IgD-negative memory B cell (primary cell): ENCODE measurements at regions not wholly inside any gene's neighbourhood (a gene's known extent, or its start where the extent isn't known, plus 50 kb on each side); places are given as distances from the start of the nearest gene placed in this dataset.
"Not testable (repeated sequence)": the region's sequence is repeated elsewhere in the genome, so short reads cannot be mapped to it uniquely, and the experiment has no call there.

Experiments used
- H3K27ac Mint-ChIP-seq, 3 donors: one replicate each; pipeline ENCODE4 v1.8.0; 2020 to 2022; ENCODE audit warnings: mild to moderate bottlenecking in 3 of 3, mixed read lengths in 3 of 3, moderate library complexity in 1 of 3
- H3K27me3 Mint-ChIP-seq: one replicate; pipeline ENCODE4 v1.8.0; 2021; ENCODE audit warnings: mixed read lengths
- H3K36me3 Mint-ChIP-seq: one replicate; pipeline ENCODE4 v1.8.0; 2020; ENCODE audit warnings: mild to moderate bottlenecking, mixed read lengths
- H3K4me1 Mint-ChIP-seq, 3 donors: one replicate each; pipeline ENCODE4 v1.8.0; 2020 to 2022; ENCODE audit warnings: mixed read lengths in 3 of 3, mild to moderate bottlenecking in 1 of 3
- H3K4me3 Mint-ChIP-seq, 4 donors: one replicate each; pipeline ENCODE4 v1.8.0; 2020 to 2022; ENCODE audit warnings: mild to moderate bottlenecking in 4 of 4, mixed read lengths in 4 of 4, moderate library complexity in 3 of 4
- H3K9me3 Mint-ChIP-seq, 3 donors: one replicate each; pipeline ENCODE4 v1.8.0; 2020 to 2021; ENCODE audit warnings: mixed read lengths in 3 of 3, mild to moderate bottlenecking in 1 of 3

DNA sequence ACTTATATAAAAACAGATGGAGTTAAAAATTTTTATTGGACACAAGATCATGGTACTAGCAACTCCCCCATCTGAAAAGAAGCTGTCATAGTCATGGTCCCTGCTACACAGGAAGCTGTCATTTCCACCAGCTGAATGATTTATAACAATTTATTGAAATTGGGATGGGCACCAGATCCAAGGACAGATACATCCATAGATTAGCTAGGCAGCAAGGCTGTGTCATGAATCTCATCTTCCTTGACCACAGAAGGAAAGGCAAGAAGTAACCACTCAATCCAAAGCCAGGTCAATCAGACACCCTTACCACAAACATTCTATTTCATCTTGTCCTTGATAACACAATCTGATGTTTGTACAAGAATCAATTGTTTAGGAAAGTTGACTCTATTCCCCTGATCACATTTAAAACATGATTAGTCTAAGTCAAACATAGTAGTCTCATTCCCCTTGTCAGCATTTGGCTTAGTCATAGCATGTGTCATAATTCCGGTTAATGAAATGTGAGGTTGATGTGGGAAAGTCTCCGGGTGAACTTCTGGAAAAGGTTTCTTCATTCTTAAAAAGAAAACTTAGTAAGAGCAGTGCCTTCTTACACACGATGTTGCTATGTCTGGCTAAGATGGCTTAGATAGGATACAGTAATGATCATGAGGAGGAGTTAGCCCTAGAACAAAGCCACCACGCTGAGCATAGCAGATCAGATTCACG is 462.6 kb upstream of the PAPPA start:
- H3K4me3 Mint-ChIP-seq, result no peak overlapping the region
- H3K9me3 Mint-ChIP-seq, result no peaks in the 10 kb centered on the region
- H3K27me3 Mint-ChIP-seq, result peaks cover 6% of the 10 kb centered on the region
- H3K36me3 Mint-ChIP-seq, result no peaks in the 10 kb centered on the region
- no peaks in the 10 kb centered on the region for H3K4me1 Mint-ChIP-seq
- H3K27ac Mint-ChIP-seq, result no peak overlapping the region

GRCh38 chr9:115691693-115692092 is 461.9 kb upstream of the PAPPA start:
- Mint-ChIP-seq H3K27me3 (peaks cover 6% of the 10 kb centered on the region), H3K27ac (no peak overlapping the region), H3K4me1 (no peaks in the 10 kb centered on the region), H3K9me3 (no peaks in the 10 kb centered on the region), H3K4me3 (no peak overlapping the region), H3K36me3 (no peaks in the 10 kb centered on the region)

- H3K4me3 Mint-ChIP-seq, H3K4me1 Mint-ChIP-seq: not testable (repeated sequence)
Measured at GRCh38 chr9:115692868-115693267, 460.7 kb upstream of the PAPPA start.

DNA sequence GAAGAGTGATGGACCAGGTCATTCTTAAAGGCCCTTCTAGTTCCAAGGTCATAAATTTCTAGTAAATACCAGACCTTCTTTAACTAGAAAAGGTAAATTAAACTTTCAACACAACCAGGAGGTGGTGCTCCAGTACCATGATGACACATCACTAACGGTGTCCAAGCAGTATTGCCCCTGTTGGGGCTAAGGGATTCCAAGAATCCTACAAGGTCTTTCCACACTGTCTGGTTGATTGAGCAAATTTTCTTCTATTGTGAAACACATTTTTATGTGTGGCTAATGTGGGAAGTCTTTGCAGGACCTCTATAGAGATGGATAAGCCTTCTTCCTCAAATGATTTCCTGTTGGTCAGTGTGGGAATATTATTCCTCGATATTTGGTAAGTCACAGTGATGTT is 459.6 kb upstream of the PAPPA start:
- Mint-ChIP-seq H3K4me1 (no peaks in the 10 kb centered on the region), H3K9me3 (peaks cover 0 to 2% (median 0%) of the 10 kb centered on the region in 3 donors), H3K27me3 (peaks cover 6% of the 10 kb centered on the region), H3K36me3 (no peaks in the 10 kb centered on the region), H3K27ac (no peak overlapping the region), H3K4me3 (no peak overlapping the region)

More at GRCh38 chr9:115692868-115693267, 460.7 kb upstream of the PAPPA start:
- not testable (repeated sequence) for H3K36me3 Mint-ChIP-seq, H3K27me3 Mint-ChIP-seq, H3K9me3 Mint-ChIP-seq, H3K27ac Mint-ChIP-seq

GRCh38 chr9:115694991-115695390 is 458.6 kb upstream of the PAPPA start:
- H3K27me3 Mint-ChIP-seq, result peaks cover 4% of the 10 kb centered on the region
- H3K9me3 Mint-ChIP-seq, result peaks cover 0 to 2% (median 0%) of the 10 kb centered on the region in 3 donors
- no peaks in the 10 kb centered on the region for H3K4me1 Mint-ChIP-seq
- H3K4me3 Mint-ChIP-seq, result no peak overlapping the region
- H3K36me3 Mint-ChIP-seq, result no peaks in the 10 kb centered on the region
- H3K27ac Mint-ChIP-seq, result no peak overlapping the region

GRCh38 chr9:115712981-115713380 is 440.6 kb upstream of the PAPPA start:
- no peaks in the 10 kb centered on the region for H3K27me3 Mint-ChIP-seq
- no peak overlapping the region for H3K27ac Mint-ChIP-seq
- no peaks in the 10 kb centered on the region for H3K4me1 Mint-ChIP-seq
- no peaks in the 10 kb centered on the region for H3K36me3 Mint-ChIP-seq
- H3K4me3 Mint-ChIP-seq, result no peak overlapping the region
- H3K9me3 Mint-ChIP-seq, result peaks cover 4 to 10% (median 10%) of the 10 kb centered on the region in 3 donors

- Mint-ChIP-seq H3K9me3 (peaks cover 2 to 6% (median 3%) of the 10 kb centered on the region in 3 donors), H3K36me3 (no peaks in the 10 kb centered on the region), H3K27me3 (no peaks in the 10 kb centered on the region), H3K27ac (no peak overlapping the region), H3K4me1 (no peaks in the 10 kb centered on the region), H3K4me3 (no peak overlapping the region)
Measured at GRCh38 chr9:115715666-115716065, 437.9 kb upstream of the PAPPA start.

DNA sequence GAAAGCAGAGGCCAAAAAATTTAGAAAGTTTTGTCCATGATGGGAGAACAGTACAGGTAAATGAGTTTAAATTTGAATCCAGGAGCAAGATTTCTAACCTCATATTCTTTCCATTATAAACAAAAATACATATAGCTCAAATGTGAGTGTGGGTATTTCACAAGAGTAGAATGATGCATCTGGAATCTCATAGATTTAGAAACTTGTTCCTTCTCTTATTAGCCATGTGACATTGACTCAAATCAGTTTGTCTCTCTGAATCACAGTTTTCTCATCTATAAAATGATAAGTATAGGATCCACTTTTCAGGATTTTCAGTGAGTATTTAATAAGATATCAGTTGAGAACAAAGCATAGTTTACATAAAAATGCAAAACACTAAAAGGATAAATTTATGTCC is 436.3 kb upstream of the PAPPA start:
- Mint-ChIP-seq H3K27ac (no peak overlapping the region), H3K4me3 (no peak overlapping the region), H3K4me1 (no peaks in the 10 kb centered on the region), H3K36me3 (no peaks in the 10 kb centered on the region), H3K27me3 (peaks cover 2% of the 10 kb centered on the region), H3K9me3 (peaks cover 2 to 4% (median 3%) of the 10 kb centered on the region in 3 donors)

DNA sequence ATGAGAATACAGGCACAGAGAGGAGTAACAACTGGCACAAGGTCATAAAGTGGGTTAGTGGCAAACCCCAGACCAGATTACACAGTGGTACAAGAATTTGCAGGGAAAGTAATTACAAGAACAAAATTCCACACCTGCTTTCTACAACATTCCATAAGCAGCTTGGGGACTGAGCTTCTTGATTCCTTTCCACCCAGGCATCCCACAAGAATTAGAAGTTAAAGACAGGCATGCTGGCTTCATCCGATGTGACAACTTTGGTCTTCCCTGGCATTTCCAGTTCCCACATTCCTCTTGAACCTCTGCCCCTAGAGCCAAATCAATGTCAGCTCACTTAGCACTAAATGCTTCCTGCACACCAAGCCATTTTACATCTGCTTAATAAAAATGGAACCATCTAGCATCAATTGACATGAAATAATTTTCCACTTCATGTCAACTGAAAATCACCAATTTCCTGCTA is 435.8 kb upstream of the PAPPA start:
- Mint-ChIP-seq H3K27me3 (peaks cover 2% of the 10 kb centered on the region), H3K36me3 (no peaks in the 10 kb centered on the region), H3K9me3 (peaks cover 2 to 3% (median 2%) of the 10 kb centered on the region in 3 donors), H3K4me1 (no peaks in the 10 kb centered on the region), H3K27ac (no peak overlapping the region), H3K4me3 (no peak overlapping the region)

DNA sequence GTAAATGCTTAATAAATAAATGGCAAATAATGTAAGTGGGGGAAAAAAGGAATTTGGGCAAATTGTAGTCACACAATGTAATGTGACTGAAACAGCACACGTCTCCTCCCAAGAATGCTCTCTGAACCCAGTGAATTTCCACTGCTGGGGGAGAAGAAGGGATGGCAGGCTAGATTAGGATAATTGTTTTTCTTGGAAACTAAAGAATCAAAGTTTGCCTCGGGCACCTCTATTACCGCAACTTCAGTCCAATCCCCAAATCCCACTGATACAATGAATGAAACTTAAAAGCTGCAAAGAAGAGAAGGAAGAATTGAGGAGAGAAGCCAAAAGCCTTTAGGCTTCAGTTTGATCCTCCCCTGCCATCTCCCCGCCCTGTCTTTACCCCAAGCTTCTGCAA is 423.2 kb upstream of the PAPPA start:
- Mint-ChIP-seq H3K4me3 (no peak overlapping the region), H3K36me3 (peaks cover 1% of the 10 kb centered on the region)

GRCh38 chr9:115730845-115731244 is 422.7 kb upstream of the PAPPA start:
- Mint-ChIP-seq H3K27me3 (no peaks in the 10 kb centered on the region), H3K27ac (no peak overlapping the region), H3K36me3 (peaks cover 1% of the 10 kb centered on the region), H3K4me3 (no peak overlapping the region), H3K4me1 (no peaks in the 10 kb centered on the region), H3K9me3 (peaks cover 2 to 7% (median 6%) of the 10 kb centered on the region in 3 donors)

More for the DNA sequence above, 423.2 kb upstream of the PAPPA start:
- no peaks in the 10 kb centered on the region for H3K4me1 Mint-ChIP-seq
- H3K9me3 Mint-ChIP-seq, result peaks cover 3 to 9% (median 7%) of the 10 kb centered on the region in 3 donors
- no peak overlapping the region for H3K27ac Mint-ChIP-seq
- H3K27me3 Mint-ChIP-seq, result no peaks in the 10 kb centered on the region

DNA sequence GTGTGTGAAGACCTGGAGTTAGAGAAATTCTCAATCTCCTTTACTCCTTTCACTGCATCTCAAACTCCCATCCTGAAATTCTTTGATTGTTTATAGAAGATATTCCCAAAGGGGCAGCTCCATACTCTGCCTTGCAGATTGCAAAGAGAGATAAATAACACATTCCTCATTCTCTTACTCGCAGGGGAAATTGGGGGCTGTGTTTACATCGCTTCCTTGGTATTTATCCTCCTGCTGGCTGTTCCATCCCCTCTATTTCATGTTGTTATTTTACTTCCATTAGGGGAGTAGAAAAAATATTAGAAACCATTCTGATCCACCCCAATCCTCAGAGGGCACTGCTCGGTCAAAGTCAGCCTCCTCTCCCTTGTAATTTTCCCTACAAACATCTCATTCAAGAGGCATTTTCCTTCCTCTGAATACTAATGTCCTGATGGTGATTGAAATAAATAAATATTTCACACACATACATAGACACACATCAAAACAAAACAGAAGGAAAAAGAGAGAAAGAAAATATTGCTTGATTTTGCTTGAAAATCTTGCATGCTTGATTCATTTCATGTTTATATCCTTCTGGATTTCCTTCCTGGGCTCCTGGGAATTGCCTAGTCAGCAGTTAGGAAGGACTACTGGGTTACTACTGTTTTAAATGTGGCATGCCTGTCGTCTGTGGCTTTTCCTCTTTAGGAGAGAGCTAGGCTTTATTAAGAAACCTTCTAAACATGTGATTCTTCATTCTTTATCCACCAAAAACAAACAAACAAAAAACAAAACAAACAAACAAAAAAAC is 420.1 kb upstream of the PAPPA start:
- H3K9me3 Mint-ChIP-seq, result peaks cover 0 to 3% (median 2%) of the 10 kb centered on the region in 3 donors
- H3K36me3 Mint-ChIP-seq, result peaks cover 1% of the 10 kb centered on the region
- no peaks in the 10 kb centered on the region for H3K27me3 Mint-ChIP-seq
- H3K27ac Mint-ChIP-seq, result no peak overlapping the region
- H3K4me1 Mint-ChIP-seq, result no peaks in the 10 kb centered on the region
- H3K4me3 Mint-ChIP-seq, result no peak overlapping the region

- Mint-ChIP-seq H3K4me3 (no peak overlapping the region), H3K4me1 (no peaks in the 10 kb centered on the region), H3K36me3 (no peaks in the 10 kb centered on the region), H3K27me3 (no peaks in the 10 kb centered on the region), H3K27ac (no peak overlapping the region), H3K9me3 (no peaks in the 10 kb centered on the region)
Measured at GRCh38 chr9:115739096-115739875, 414.3 kb upstream of the PAPPA start.

- Mint-ChIP-seq H3K36me3 (no peaks in the 10 kb centered on the region), H3K9me3 (no peaks in the 10 kb centered on the region), H3K4me3 (no peak overlapping the region), H3K27ac (no peak overlapping the region), H3K4me1 (no peaks in the 10 kb centered on the region), H3K27me3 (no peaks in the 10 kb centered on the region)
Measured at GRCh38 chr9:115740986-115741385, 412.6 kb upstream of the PAPPA start.
